Skeletal muscle cell (primary cell): ENCODE measurements at regions not wholly inside any gene's neighbourhood (a gene's known extent, or its start where the extent isn't known, plus 50 kb on each side); places are given as distances from the start of the nearest gene placed in this dataset.
"Not testable (repeated sequence)": the region's sequence is repeated elsewhere in the genome, so short reads cannot be mapped to it uniquely, and the experiment has no call there.

Experiments used
- DNase-seq: peaks from one replicate; pipeline ENCODE4 v3.0.0-alpha.2; 2010; ENCODE audit warnings: low read depth
- H3K4me3 ChIP-seq: 2 replicates; pipeline ENCODE4 v1.5.1; 2011; ENCODE audit warnings: low read depth, mild to moderate bottlenecking, control low read depth, low read length, moderate library complexity

DNA sequence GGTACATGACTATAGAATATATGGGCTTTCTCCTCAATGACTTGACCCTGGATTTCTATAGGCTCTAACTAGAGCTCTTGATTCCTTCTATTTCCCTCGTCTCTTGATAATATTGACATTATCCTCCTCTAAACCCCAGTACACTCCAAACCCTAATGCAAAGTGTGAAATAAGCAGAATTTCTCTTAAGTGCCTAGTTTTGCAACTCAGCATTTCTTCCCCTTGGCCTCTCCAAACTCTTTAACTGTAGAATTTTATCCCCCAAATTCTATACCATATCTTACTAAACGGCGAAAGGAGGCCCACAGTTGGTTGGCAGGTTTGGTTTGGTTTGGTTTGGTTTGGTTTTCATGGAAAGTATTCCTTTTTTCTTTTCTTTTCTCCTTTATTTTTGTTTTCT is 498.7 kb downstream of the CCER1 start:
- no peak for DNase-seq
- no peak overlapping the region for H3K4me3 ChIP-seq

DNA sequence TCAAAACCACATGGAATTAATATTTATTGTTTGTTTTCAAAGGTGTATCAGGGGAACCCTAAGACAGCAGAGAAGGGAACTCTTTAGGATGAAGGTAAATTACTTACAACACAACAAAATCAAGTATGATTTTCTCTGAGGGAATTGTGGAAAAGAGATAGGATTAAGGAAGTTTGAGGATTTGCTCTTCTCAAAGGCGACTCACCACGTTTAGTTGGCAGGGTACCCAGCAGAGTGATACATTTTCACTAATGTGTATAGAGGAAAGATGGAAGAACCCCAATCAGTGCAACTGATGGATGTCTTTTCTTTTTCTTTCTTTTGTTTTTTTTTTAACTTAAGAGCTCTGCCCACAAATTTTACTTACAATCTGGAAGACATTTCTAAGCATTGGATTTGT is 499.2 kb downstream of the CCER1 start:
- H3K4me3 ChIP-seq: no peak overlapping the region
- DNase-seq: no peak

GRCh38 chr12:90449611-90450010 is 505.4 kb downstream of the CCER1 start:
- no peak overlapping the region for H3K4me3 ChIP-seq

GRCh38 chr12:90443466-90443865 is 511.5 kb downstream of the CCER1 start:
- not testable (repeated sequence) for DNase-seq

More at GRCh38 chr12:90449611-90450010, 505.4 kb downstream of the CCER1 start:
- DNase-seq: no peak

GRCh38 chr12:90441431-90441830 is 513.5 kb downstream of the CCER1 start:
- no peak overlapping the region for H3K4me3 ChIP-seq
- no peak for DNase-seq

More at GRCh38 chr12:90443466-90443865, 511.5 kb downstream of the CCER1 start:
- H3K4me3 ChIP-seq: not testable (repeated sequence)

DNA sequence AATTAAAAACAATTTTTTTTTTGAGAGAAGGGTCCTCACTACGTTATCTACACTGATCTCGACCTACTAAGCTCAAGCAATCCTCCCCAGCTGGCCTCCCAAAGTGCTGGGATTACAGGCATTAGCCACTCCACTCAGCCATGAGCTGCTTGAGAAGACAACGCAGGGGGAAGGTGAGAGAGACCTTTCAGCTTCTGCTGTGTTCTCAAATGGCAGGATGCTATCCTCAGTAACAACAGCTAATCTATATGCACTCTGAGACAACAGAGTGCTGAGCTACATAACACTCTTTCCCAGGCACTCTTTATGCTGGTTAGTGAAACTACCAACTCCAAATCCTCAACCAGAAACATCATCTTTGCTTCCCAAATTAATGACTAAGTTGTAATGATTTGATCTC is 526.1 kb downstream of the CCER1 start:
- H3K4me3 ChIP-seq: no peak overlapping the region
- DNase-seq: no peak

- no peak overlapping the region for H3K4me3 ChIP-seq
- DNase-seq: no peak
These were observed 526.5 kb downstream of the CCER1 start for GRCh38 chr12:90428465-90428864.

DNA sequence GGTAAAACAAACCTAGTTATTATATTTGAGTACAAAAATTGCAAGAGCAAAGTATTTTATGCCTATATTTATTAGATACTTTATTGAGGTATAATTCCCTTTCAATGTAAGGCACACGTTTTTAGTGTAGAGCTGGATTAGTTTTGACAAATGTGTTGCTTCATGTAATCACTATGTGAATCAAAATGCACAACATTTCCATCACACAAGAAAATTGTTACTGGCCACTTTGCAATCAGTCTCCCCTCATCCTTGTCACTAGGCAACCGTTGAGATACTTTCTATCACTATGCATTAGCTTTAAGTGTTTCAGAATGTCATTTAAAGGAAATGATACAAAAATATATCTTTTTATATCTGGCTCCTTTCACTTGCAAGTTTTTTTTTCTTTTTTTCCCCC is 531.0 kb downstream of the CCER1 start:
- no peak for DNase-seq
- H3K4me3 ChIP-seq: no peak overlapping the region

DNA sequence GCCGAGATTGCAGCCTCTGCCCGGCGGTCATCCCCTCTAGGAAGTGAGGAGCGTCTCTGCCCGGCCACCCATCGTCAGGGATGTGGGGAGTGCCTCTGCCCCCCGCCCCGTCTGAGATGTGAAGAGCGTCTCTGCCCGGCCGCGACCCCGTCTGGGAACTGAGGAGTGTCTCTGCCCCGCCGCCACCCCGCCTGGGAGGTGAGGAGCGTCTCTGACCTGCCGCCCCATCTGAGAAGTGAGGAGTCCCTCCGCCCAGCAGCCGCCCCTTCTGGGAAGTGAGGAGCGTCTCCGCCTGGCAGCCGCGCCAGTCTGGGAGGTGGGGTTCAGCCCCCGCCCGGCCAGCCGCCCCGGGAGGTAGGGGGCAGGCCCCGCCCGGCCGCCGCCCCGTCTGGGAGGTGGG is 544.0 kb downstream of the CCER1 start:
- H3K4me3 ChIP-seq: no peak overlapping the region
- DNase-seq: no peak

DNA sequence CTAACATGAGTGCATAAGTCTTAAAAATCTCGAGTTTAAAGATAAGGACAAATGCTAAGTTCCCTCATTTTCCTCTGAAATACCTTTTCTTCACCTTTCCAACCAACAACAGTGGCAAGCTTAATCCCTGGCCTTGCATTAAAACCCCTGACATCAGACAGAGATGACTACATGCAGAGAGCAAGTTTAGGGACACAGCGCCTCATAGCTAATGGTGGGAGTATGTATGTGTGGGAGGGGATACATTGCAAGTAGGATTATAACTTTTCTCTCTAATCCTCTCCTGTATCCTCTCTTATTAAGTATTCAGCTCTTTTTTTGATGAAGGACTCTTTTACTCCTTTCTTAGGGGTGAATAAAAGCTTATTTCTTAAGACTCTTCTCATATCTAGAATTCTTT is 547.1 kb downstream of the CCER1 start:
- H3K4me3 ChIP-seq: no peak overlapping the region
- DNase-seq: no peak

- DNase-seq: no peak
- H3K4me3 ChIP-seq: no peak overlapping the region
These were observed 550.9 kb downstream of the CCER1 start for GRCh38 chr12:90404071-90404470.

DNA sequence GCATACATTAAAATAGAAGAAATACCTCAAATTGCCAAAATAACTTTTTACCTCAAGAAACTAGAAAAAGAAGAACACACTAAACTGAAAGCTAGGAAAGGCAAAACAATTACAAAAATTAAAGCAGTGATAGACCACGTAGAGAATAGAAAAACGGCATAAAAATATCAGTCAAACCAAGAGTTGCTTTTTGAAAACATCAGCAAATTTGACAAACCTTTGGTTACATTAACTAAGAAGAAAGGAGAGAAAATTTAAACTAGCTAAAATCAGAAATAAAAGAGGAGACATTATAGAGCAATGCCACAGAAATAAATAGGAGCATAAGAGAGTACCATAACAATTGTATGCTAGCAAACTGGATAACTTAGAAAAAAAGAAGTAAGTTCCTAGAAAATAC is 553.8 kb downstream of the CCER1 start:
- H3K4me3 ChIP-seq: no peak overlapping the region
- no peak for DNase-seq

- peak; percentile 3 for DNase-seq
- no peak overlapping the region for H3K4me3 ChIP-seq
These were observed 555.6 kb downstream of the CCER1 start for GRCh38 chr12:90399357-90399756.

GRCh38 chr12:90398285-90398836 is 556.6 kb downstream of the CCER1 start:
- DNase-seq: no peak
- no peak overlapping the region for H3K4me3 ChIP-seq

DNA sequence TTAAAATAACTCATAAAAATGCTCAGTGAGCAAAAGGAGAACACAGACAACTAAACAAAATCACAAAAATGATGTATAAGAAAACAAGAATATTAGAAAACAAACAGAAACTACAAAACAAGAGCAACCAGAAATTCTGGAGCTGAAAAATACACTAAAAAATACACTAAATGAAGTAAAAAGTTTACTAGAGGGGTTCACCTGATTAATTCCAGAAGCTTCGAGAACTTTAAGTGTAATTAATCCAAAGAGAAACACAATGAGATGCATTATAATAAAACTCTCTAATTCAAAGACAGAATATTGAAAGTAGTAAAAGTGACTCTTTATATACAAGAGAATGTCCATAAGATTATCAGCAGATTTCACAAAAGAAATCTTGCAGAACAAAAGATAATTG is 558.4 kb downstream of the CCER1 start:
- no peak overlapping the region for H3K4me3 ChIP-seq
- no peak for DNase-seq

DNA sequence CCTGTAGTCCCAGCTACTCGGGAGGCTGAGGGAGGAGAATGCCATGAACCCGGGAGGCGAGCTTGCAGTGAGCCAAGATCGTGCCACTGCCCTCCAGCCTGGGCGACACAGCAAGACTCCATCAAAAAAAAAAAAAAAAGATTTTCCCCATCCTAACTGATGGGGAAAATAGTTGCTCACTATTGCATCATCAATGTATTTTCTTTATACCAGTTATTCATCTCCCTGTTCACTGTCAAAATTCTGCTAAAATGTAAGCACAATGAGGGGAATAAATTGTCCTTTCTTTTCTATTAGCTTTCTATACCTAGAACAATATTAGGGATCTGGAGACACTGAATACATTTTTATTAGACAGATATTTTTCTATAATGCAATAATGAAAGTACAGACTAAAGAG is 561.3 kb downstream of the CCER1 start:
- no peak overlapping the region for H3K4me3 ChIP-seq
- DNase-seq: no peak

- no peak for DNase-seq
These were observed 561.9 kb downstream of the CCER1 start for GRCh38 chr12:90393089-90393488.

GRCh38 chr12:90390947-90391346 is 564.0 kb downstream of the CCER1 start:
- DNase-seq: no peak
- H3K4me3 ChIP-seq: no peak overlapping the region

More at GRCh38 chr12:90393089-90393488, 561.9 kb downstream of the CCER1 start:
- no peak overlapping the region for H3K4me3 ChIP-seq

DNA sequence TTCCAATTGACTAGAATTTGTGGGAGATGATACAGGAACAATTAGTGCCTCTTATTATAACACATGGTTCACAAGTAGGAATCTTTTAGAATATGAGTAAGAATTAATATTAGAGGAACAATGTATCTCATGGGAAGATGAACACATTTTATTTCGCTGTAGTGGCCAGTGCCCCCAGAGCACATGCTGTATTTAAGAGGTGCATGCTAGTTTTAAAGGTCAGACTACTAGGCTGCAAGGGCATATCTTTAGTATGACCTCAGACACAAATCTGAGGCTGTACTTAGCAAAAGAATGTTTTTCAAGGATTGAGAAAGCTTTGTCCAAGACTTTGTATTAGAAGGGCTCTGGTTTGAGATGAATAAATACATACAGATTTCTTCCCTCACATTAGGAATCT is 586.9 kb downstream of the CCER1 start:
- no peak for DNase-seq
- no peak overlapping the region for H3K4me3 ChIP-seq

- DNase-seq: peak; percentile 42
- H3K4me3 ChIP-seq: no peak overlapping the region
These were observed 588.7 kb downstream of the CCER1 start for GRCh38 chr12:90366286-90366685.

DNA sequence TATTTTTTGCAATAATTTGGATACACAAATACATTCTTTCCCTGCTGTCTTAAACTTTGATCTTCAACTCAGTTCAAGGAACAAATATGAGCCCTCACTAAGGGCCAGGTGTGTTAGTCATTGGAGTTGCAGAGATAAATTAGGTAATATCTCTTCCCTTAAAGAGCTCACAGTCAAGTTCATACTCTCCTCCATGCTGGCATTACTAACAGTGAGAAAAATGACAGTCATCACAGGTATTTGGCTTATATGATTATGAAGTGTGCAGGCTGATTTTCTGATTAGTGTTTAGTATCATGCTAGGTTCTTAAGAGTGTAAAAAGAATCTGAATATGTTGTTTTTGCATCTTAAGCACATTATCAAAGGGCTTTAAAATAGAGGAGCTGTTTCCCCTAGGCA is 594.7 kb downstream of the CCER1 start:
- H3K4me3 ChIP-seq: no peak overlapping the region
- no peak for DNase-seq
